CD4-positive, alpha-beta memory T cell (primary cell): ENCODE measurements at regions not wholly inside any gene's neighbourhood (a gene's known extent, or its start where the extent isn't known, plus 50 kb on each side); places are given as distances from the start of the nearest gene placed in this dataset.
"Not testable (repeated sequence)": the region's sequence is repeated elsewhere in the genome, so short reads cannot be mapped to it uniquely, and the experiment has no call there.

ENCODE experiments used
- CTCF ChIA-PET: fragments of 350-600 bp; sonication (Branson Sonifier 250); formaldehyde crosslinking; loops from one replicate; lab custom pipeline; 2021; ENCODE audit warnings: inconsistent platforms; ENCODE audit not compliant: partially characterized antibody; lab: Charles Lee
- POLR2A ChIA-PET: fragments of 350-600 bp; sonication (Branson Sonifier 250); formaldehyde crosslinking; loops from one replicate; lab custom pipeline; 2021; ENCODE audit not compliant: partially characterized antibody; lab: Charles Lee
- DNase-seq, 5 donors: peaks; one replicate each; pipeline versions ENCODE4 v3.0.0 to v3.0.0-alpha.2; 2020 to 2022; ENCODE audit warnings: mixed read lengths in 1 of 5
- H3K27ac ChIP-seq: one replicate; pipeline ENCODE4 v1.7.0; 2013; ENCODE audit warnings: low read depth, low read length
- H3K27me3 ChIP-seq: 2 replicates; pipeline ENCODE4 v1.7.0; 2013; ENCODE audit warnings: mild to moderate bottlenecking, low read length, moderate library complexity; ENCODE audit not compliant: insufficient read depth
- H3K36me3 ChIP-seq: 2 replicates; pipeline ENCODE4 v1.7.0; 2013; ENCODE audit warnings: mild to moderate bottlenecking, low read length, moderate library complexity; ENCODE audit not compliant: insufficient read depth
- H3K4me1 ChIP-seq: 2 replicates; pipeline ENCODE4 v1.7.0; 2013; ENCODE audit warnings: mild to moderate bottlenecking, low read length, moderate library complexity; ENCODE audit not compliant: insufficient read depth
- H3K4me3 ChIP-seq, 2 donors: one replicate each; pipeline ENCODE4 v1.7.0; 2013; ENCODE audit warnings: low read length in 2 of 2, mild to moderate bottlenecking in 1 of 2
- H3K9me3 ChIP-seq, 2 donors: one replicate each; pipeline ENCODE4 v1.7.0; 2013; ENCODE audit warnings: low read length in 2 of 2, control low read depth in 1 of 2; ENCODE audit not compliant: control insufficient read depth in 1 of 2
- H3K27ac Mint-ChIP-seq, 7 donors: one replicate each; pipeline ENCODE4 v1.8.0; 2020 to 2021; ENCODE audit warnings: mixed read lengths in 7 of 7, mild to moderate bottlenecking in 6 of 7, inconsistent platforms in 3 of 7, moderate library complexity in 3 of 7
- H3K27me3 Mint-ChIP-seq, 2 donors: one replicate each; pipeline ENCODE4 v1.8.0; 2020 to 2021; ENCODE audit warnings: mixed read lengths in 2 of 2
- H3K36me3 Mint-ChIP-seq, 2 donors: one replicate each; pipeline ENCODE4 v1.8.0; 2020 to 2021; ENCODE audit warnings: mixed read lengths in 2 of 2, inconsistent platforms in 1 of 2, mild to moderate bottlenecking in 1 of 2
- H3K4me1 Mint-ChIP-seq, 4 donors: one replicate each; pipeline ENCODE4 v1.8.0; 2020 to 2021; ENCODE audit warnings: mixed read lengths in 4 of 4, mild to moderate bottlenecking in 1 of 4
- H3K4me3 Mint-ChIP-seq, 8 donors: one replicate each; pipeline ENCODE4 v1.8.0; 2020 to 2021; ENCODE audit warnings: mixed read lengths in 8 of 8, mild to moderate bottlenecking in 7 of 8, moderate library complexity in 6 of 8, inconsistent platforms in 3 of 8
- H3K9me3 Mint-ChIP-seq, 8 donors: one replicate each; pipeline ENCODE4 v1.8.0; 2020 to 2021; ENCODE audit warnings: mixed read lengths in 8 of 8, mild to moderate bottlenecking in 5 of 8, inconsistent platforms in 3 of 8, moderate library complexity in 1 of 8
- intact Hi-C: fragments of 100-400 bp; cut with micrococcal nuclease; formaldehyde crosslinking; loops from one replicate; pipeline ENCODE4 v1.15.1; 2023

GRCh38 chr3:106347350-106347749 is 478.5 kb upstream of the CBLB start:
- Histone ChIP-seq H3K4me1 (peaks cover 14% of the 10 kb centered on the region), H3K27ac (no peak overlapping the region), H3K36me3 (no peaks in the 10 kb centered on the region), H3K27me3 (no peaks in the 10 kb centered on the region), H3K4me3 (no peak overlapping the region), H3K9me3 (no peaks in the 10 kb centered on the region)
- Mint-ChIP-seq H3K9me3 (no peaks in the 10 kb centered on the region), H3K36me3 (no peaks in the 10 kb centered on the region), H3K4me3 (no peak overlapping the region), H3K27me3 (no peaks in the 10 kb centered on the region), H3K4me1 (peaks cover 12 to 21% (median 16%) of the 10 kb centered on the region in 4 donors), H3K27ac (no peak overlapping the region)
- intact Hi-C loops, result no loop called here
- no peak for DNase-seq
- CTCF ChIA-PET, result no interaction called here
- POLR2A ChIA-PET, result no interaction called here

GRCh38 chr3:106348139-106348690 is 479.4 kb upstream of the CBLB start:
- no peaks in the 10 kb centered on the region for H3K9me3 Mint-ChIP-seq
- H3K27me3 Mint-ChIP-seq, result no peaks in the 10 kb centered on the region
- Histone ChIP-seq H3K9me3 (no peaks in the 10 kb centered on the region), H3K4me1 (peaks cover 14% of the 10 kb centered on the region), H3K36me3 (no peaks in the 10 kb centered on the region), H3K4me3 (no peak overlapping the region), H3K27ac (no peak overlapping the region), H3K27me3 (no peaks in the 10 kb centered on the region)
- no peaks in the 10 kb centered on the region for H3K36me3 Mint-ChIP-seq
- H3K4me3 Mint-ChIP-seq, result no peak overlapping the region
- no peak for DNase-seq
- ChIA-PET CTCF (no interaction called here), POLR2A (no interaction called here)
- H3K27ac Mint-ChIP-seq, result no peak overlapping the region
- intact Hi-C loops, result no loop called here
- peaks cover 12 to 23% (median 16%) of the 10 kb centered on the region in 4 donors for H3K4me1 Mint-ChIP-seq

GRCh38 chr3:106349191-106349881 is 480.5 kb upstream of the CBLB start:
- CTCF ChIA-PET, result no interaction called here
- no peaks in the 10 kb centered on the region for H3K27me3 ChIP-seq
- POLR2A ChIA-PET, result no interaction called here
- Mint-ChIP-seq H3K4me1 (peaks cover 12 to 23% (median 16%) of the 10 kb centered on the region in 4 donors), H3K27me3 (no peaks in the 10 kb centered on the region), H3K27ac (peak overlapping the region in 5 of 7 donors; percentile 38 to 57 (median 48)), H3K4me3 (peak overlapping the region in 3 of 8 donors; percentile 1 to 41 (median 4)), H3K9me3 (no peaks in the 10 kb centered on the region), H3K36me3 (no peaks in the 10 kb centered on the region)
- no peaks in the 10 kb centered on the region for H3K9me3 ChIP-seq
- H3K27ac ChIP-seq, result no peak overlapping the region
- no peak overlapping the region for H3K4me3 ChIP-seq
- H3K36me3 ChIP-seq, result no peaks in the 10 kb centered on the region
- intact Hi-C loops, result no loop called here
- H3K4me1 ChIP-seq, result peaks cover 14% of the 10 kb centered on the region
- DNase-seq, result no peak

GRCh38 chr3:106355873-106356272 is 487.1 kb upstream of the CBLB start:
- Histone ChIP-seq H3K27ac (no peak overlapping the region), H3K27me3 (no peaks in the 10 kb centered on the region), H3K36me3 (no peaks in the 10 kb centered on the region), H3K4me1 (no peaks in the 10 kb centered on the region), H3K4me3 (no peak overlapping the region), H3K9me3 (no peaks in the 10 kb centered on the region)
- intact Hi-C loops, result no loop called here
- CTCF ChIA-PET, result no interaction called here
- no peak for DNase-seq
- Mint-ChIP-seq H3K9me3 (peaks cover 0 to 4% (median 0%) of the 10 kb centered on the region in 8 donors), H3K27me3 (no peaks in the 10 kb centered on the region), H3K36me3 (no peaks in the 10 kb centered on the region), H3K4me1 (peaks cover 0 to 7% (median 3%) of the 10 kb centered on the region in 4 donors), H3K4me3 (no peak overlapping the region), H3K27ac (no peak overlapping the region)
- POLR2A ChIA-PET, result no interaction called here

- Mint-ChIP-seq H3K27ac (no peak overlapping the region), H3K36me3 (no peaks in the 10 kb centered on the region), H3K4me1 (peaks cover 0 to 6% (median 0%) of the 10 kb centered on the region in 4 donors), H3K4me3 (no peak overlapping the region), H3K27me3 (no peaks in the 10 kb centered on the region), H3K9me3 (peaks cover 0 to 9% (median under 1%) of the 10 kb centered on the region in 8 donors)
- ChIA-PET CTCF (no interaction called here), POLR2A (no interaction called here)
- no peak overlapping the region for H3K27ac ChIP-seq
- intact Hi-C loops, result no loop called here
- no peaks in the 10 kb centered on the region for H3K9me3 ChIP-seq
- no peaks in the 10 kb centered on the region for H3K4me1 ChIP-seq
- DNase-seq, result no peak
- H3K4me3 ChIP-seq, result no peak overlapping the region
- no peaks in the 10 kb centered on the region for H3K27me3 ChIP-seq
- no peaks in the 10 kb centered on the region for H3K36me3 ChIP-seq
Observed at GRCh38 chr3:106359692-106360091, 490.9 kb upstream of the CBLB start.

- peaks cover 0 to 14% (median 2%) of the 10 kb centered on the region in 4 donors for H3K4me1 Mint-ChIP-seq
- intact Hi-C loops, H3K27ac ChIP-seq, H3K4me3 Mint-ChIP-seq, POLR2A ChIA-PET, H3K9me3 ChIP-seq, H3K27me3 Mint-ChIP-seq, H3K27me3 ChIP-seq, H3K4me1 ChIP-seq, DNase-seq, H3K36me3 Mint-ChIP-seq, H3K9me3 Mint-ChIP-seq, CTCF ChIA-PET, H3K27ac Mint-ChIP-seq, H3K4me3 ChIP-seq, H3K36me3 ChIP-seq: not testable (repeated sequence)
Observed at GRCh38 chr3:106360901-106361300, 492.1 kb upstream of the CBLB start.

- Histone ChIP-seq H3K27me3 (no peaks in the 10 kb centered on the region), H3K4me3 (no peak overlapping the region), H3K27ac (no peak overlapping the region), H3K4me1 (no peaks in the 10 kb centered on the region), H3K9me3 (no peaks in the 10 kb centered on the region), H3K36me3 (no peaks in the 10 kb centered on the region)
- CTCF ChIA-PET, result no interaction called here
- Mint-ChIP-seq H3K27ac (no peak overlapping the region), H3K27me3 (no peaks in the 10 kb centered on the region), H3K4me1 (peaks cover 0 to 7% (median 2%) of the 10 kb centered on the region in 4 donors), H3K4me3 (no peak overlapping the region), H3K36me3 (no peaks in the 10 kb centered on the region), H3K9me3 (peaks cover 0 to 8% (median 2%) of the 10 kb centered on the region in 8 donors)
- DNase-seq, result no peak
- intact Hi-C loops, result no loop called here
- POLR2A ChIA-PET, result no interaction called here
Observed at GRCh38 chr3:106364477-106364876, 495.7 kb upstream of the CBLB start.
